ENCODE measurements at regions not wholly inside any gene's neighbourhood (a gene's known extent, or its start where the extent isn't known, plus 50 kb on each side); places are given as distances from the start of the nearest gene placed in this dataset.

- no peak for TF ChIP-seq POLR2A (IDR thresholded peaks at IDR 0.05; ENCODE audit: borderline replicate concordance, extremely low read depth, insufficient read depth, insufficient read length)
- no peak for TF ChIP-seq ZNF274 (IDR thresholded peaks at IDR 0.05; ENCODE audit: low read depth, low read length)
- TF ChIP-seq ZFX (IDR thresholded peaks at IDR 0.05), result no peak
- TF ChIP-seq EZH2 (IDR thresholded peaks at IDR 0.05), result no peak
- TF ChIP-seq, protein P1, sequence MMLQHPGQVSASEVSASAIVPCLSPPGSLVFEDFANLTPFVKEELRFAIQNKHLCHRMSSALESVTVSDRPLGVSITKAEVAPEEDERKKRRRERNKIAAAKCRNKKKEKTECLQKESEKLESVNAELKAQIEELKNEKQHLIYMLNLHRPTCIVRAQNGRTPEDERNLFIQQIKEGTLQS (IDR thresholded peaks at IDR 0.05), result no peak
- no peak for TF ChIP-seq SRF (IDR thresholded peaks at IDR 0.05; ENCODE audit: low read depth)
- TF ChIP-seq, protein P2, sequence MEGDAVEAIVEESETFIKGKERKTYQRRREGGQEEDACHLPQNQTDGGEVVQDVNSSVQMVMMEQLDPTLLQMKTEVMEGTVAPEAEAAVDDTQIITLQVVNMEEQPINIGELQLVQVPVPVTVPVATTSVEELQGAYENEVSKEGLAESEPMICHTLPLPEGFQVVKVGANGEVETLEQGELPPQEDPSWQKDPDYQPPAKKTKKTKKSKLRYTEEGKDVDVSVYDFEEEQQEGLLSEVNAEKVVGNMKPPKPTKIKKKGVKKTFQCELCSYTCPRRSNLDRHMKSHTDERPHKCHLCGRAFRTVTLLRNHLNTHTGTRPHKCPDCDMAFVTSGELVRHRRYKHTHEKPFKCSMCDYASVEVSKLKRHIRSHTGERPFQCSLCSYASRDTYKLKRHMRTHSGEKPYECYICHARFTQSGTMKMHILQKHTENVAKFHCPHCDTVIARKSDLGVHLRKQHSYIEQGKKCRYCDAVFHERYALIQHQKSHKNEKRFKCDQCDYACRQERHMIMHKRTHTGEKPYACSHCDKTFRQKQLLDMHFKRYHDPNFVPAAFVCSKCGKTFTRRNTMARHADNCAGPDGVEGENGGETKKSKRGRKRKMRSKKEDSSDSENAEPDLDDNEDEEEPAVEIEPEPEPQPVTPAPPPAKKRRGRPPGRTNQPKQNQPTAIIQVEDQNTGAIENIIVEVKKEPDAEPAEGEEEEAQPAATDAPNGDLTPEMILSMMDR (IDR thresholded peaks at IDR 0.05 in 2 of 3, conservative IDR thresholded peaks at IDR 0.05 in 1 of 3; ENCODE audit: borderline replicate concordance in 1 of 3, insufficient read depth in 1 of 3, low read depth in 2 of 3, low read length in 2 of 3), result no peak
- TF ChIP-seq SP1 (IDR thresholded peaks at IDR 0.05; ENCODE audit: low read depth), result no peak
- TF ChIP-seq POLR2AphosphoS5 (IDR thresholded peaks at IDR 0.05; ENCODE audit: low read depth, low read length), result no peak
- no peak for TF ChIP-seq FOSL1 (IDR thresholded peaks at IDR 0.05; ENCODE audit: low read depth)
Measured at GRCh38 chr12:43208627-43209026, 343.4 kb downstream of the ADAMTS20 start.
